MM.1S (cell line): ENCODE measurements at regions not wholly inside any gene's neighbourhood (a gene's known extent, or its start where the extent isn't known, plus 50 kb on each side); places are given as distances from the start of the nearest gene placed in this dataset.

ENCODE experiments used
- EZH2 ChIP-seq: fragments of 300-600 bp; sonication (generic); optimal IDR thresholded peaks from 2 replicates; pipeline ENCODE3; 2017; ENCODE audit warnings: low read depth, mild to moderate bottlenecking, antibody characterized with exemption, low read length, mixed read lengths
- TF ChIP-seq, protein P1 (sequence below): fragments of 300-600 bp; sonication (generic); IDR thresholded peaks from 2 replicates; pipeline ENCODE4 v1.5.1; 2016; ENCODE audit warnings: antibody characterized with exemption, low read length, mixed read lengths

DNA sequence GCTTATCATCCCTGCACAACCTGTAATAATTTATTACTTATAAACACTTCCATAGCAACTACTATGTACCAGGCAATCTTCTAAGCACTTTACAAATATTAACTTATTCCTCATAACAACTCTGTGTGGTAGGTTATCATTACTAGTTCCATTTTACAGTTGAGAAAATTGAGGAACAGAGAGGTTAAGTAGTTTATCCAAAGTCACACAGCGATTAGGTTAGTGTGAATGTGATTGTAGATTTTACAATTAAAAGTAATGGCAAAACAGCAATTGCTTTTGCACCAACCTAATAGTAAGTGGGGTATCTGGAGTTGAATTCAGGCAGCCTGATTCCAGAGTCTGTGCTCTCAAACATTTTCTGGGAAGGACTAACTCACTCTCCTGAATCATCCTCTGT is 348.9 kb downstream of the NKX6-1 start:
- TF ChIP-seq, protein P1, sequence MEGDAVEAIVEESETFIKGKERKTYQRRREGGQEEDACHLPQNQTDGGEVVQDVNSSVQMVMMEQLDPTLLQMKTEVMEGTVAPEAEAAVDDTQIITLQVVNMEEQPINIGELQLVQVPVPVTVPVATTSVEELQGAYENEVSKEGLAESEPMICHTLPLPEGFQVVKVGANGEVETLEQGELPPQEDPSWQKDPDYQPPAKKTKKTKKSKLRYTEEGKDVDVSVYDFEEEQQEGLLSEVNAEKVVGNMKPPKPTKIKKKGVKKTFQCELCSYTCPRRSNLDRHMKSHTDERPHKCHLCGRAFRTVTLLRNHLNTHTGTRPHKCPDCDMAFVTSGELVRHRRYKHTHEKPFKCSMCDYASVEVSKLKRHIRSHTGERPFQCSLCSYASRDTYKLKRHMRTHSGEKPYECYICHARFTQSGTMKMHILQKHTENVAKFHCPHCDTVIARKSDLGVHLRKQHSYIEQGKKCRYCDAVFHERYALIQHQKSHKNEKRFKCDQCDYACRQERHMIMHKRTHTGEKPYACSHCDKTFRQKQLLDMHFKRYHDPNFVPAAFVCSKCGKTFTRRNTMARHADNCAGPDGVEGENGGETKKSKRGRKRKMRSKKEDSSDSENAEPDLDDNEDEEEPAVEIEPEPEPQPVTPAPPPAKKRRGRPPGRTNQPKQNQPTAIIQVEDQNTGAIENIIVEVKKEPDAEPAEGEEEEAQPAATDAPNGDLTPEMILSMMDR: no peak
- no peak for TF ChIP-seq EZH2
